Bronchial epithelial cell (primary cell): ENCODE measurements at regions not wholly inside any gene's neighbourhood (a gene's known extent, or its start where the extent isn't known, plus 50 kb on each side); places are given as distances from the start of the nearest gene placed in this dataset.

Experiments
- DNase-seq: peaks from one replicate; pipeline ENCODE4 v3.0.0-alpha.2; 2010; ENCODE audit warnings: low read depth
- FAIRE-seq: peaks from 2 replicates; lab custom pipeline; 2011; peaks lifted over from hg19 to GRCh38; lab: Jason Lieb, UNC
- H3K27me3 ChIP-seq: 2 replicates; pipeline ENCODE4 v1.5.1; 2011; ENCODE audit warnings: low read length; ENCODE audit not compliant: control insufficient read depth, insufficient read depth
- H3K36me3 ChIP-seq: 2 replicates; pipeline ENCODE4 v1.5.1; 2011; ENCODE audit warnings: low read length; ENCODE audit not compliant: control insufficient read depth, insufficient read depth
- H3K4me3 ChIP-seq: 2 replicates; pipeline ENCODE4 v1.5.1; 2011; ENCODE audit warnings: mild to moderate bottlenecking, low read depth, low read length, control low read depth
- CTCF ChIP-seq: IDR thresholded peaks from 2 replicates; pipeline ENCODE4 v1.5.1; 2011; ENCODE audit warnings: mild to moderate bottlenecking, moderate library complexity, low read length, control low read depth, inconsistent platforms; ENCODE audit not compliant: insufficient read depth, severe bottlenecking

GRCh38 chr5:152987131-152987530 is 503.3 kb upstream of the GRIA1 start:
- Histone ChIP-seq H3K36me3 (no peaks in the 10 kb centered on the region), H3K27me3 (no peaks in the 10 kb centered on the region), H3K4me3 (no peak overlapping the region)
- DNase-seq (no peak), FAIRE-seq (no peak)
- no peak for TF ChIP-seq CTCF

- no peaks in the 10 kb centered on the region for H3K27me3 ChIP-seq
- TF ChIP-seq CTCF, result no peak
- no peak overlapping the region for H3K4me3 ChIP-seq
- no peaks in the 10 kb centered on the region for H3K36me3 ChIP-seq
- DNase-seq (no peak), FAIRE-seq (no peak)
These were observed 500.3 kb upstream of the GRIA1 start for GRCh38 chr5:152990217-152990616.

GRCh38 chr5:152990649-152991048 is 499.8 kb upstream of the GRIA1 start:
- no peak for FAIRE-seq

GRCh38 chr5:152994033-152994680 is 496.3 kb upstream of the GRIA1 start:
- FAIRE-seq (no peak), DNase-seq (peak; percentile 64)

More at GRCh38 chr5:152990649-152991048, 499.8 kb upstream of the GRIA1 start:
- Histone ChIP-seq H3K36me3 (no peaks in the 10 kb centered on the region), H3K4me3 (no peak overlapping the region), H3K27me3 (no peaks in the 10 kb centered on the region)
- DNase-seq, result peak; percentile 14
- TF ChIP-seq CTCF, result no peak

GRCh38 chr5:152995214-152995725 is 495.2 kb upstream of the GRIA1 start:
- DNase-seq (no peak), FAIRE-seq (no peak)
- no peak for TF ChIP-seq CTCF
- no peaks in the 10 kb centered on the region for H3K27me3 ChIP-seq
- H3K36me3 ChIP-seq, result no peaks in the 10 kb centered on the region
- no peak overlapping the region for H3K4me3 ChIP-seq

More at GRCh38 chr5:152994033-152994680, 496.3 kb upstream of the GRIA1 start:
- no peak overlapping the region for H3K4me3 ChIP-seq
- no peak for TF ChIP-seq CTCF
- no peaks in the 10 kb centered on the region for H3K36me3 ChIP-seq
- H3K27me3 ChIP-seq, result no peaks in the 10 kb centered on the region
